ENCODE measurements at regions not wholly inside any gene's neighbourhood (a gene's known extent, or its start where the extent isn't known, plus 50 kb on each side); places are given as distances from the start of the nearest gene placed in this dataset.
"Not testable (repeated sequence)": the region's sequence is repeated elsewhere in the genome, so short reads cannot be mapped to it uniquely, and the experiment has no call there.

GRCh38 chr10:131834152-131834810, 66.5 kb upstream of the PPP2R2D start:
- no peak for DNase-seq (ENCODE audit: low spot score)

- DNase-seq (ENCODE audit: low spot score) = no peak
Observed at GRCh38 chr10:131838966-131839742, 61.7 kb upstream of the PPP2R2D start.

- DNase-seq (ENCODE audit: low spot score) = not testable (repeated sequence)
Observed at GRCh38 chr10:131839880-131840787, 60.7 kb upstream of the PPP2R2D start.

- no peak for DNase-seq (ENCODE audit: low spot score)
Observed at GRCh38 chr10:131840788-131841118, 60.1 kb upstream of the PPP2R2D start.

- DNase-seq (ENCODE audit: low spot score) = no peak
Observed at GRCh38 chr10:131841131-131841660, 59.6 kb upstream of the PPP2R2D start.

GRCh38 chr10:131841661-131842139, 59.1 kb upstream of the PPP2R2D start:
- DNase-seq (ENCODE audit: low spot score) = no peak

- DNase-seq (ENCODE audit: low spot score) = no peak
Observed at GRCh38 chr10:131842351-131843088, 58.3 kb upstream of the PPP2R2D start.

- DNase-seq (ENCODE audit: low spot score) = no peak
Observed at GRCh38 chr10:131843089-131843595, 57.7 kb upstream of the PPP2R2D start.

- no peak for DNase-seq (ENCODE audit: low spot score)
Observed at GRCh38 chr10:131843881-131844284, 56.9 kb upstream of the PPP2R2D start.

GRCh38 chr10:131844529-131845084, 56.2 kb upstream of the PPP2R2D start:
- DNase-seq (ENCODE audit: low spot score) = no peak

- no peak for DNase-seq (ENCODE audit: low spot score)
Observed at GRCh38 chr10:131845505-131846239, 55.1 kb upstream of the PPP2R2D start.

GRCh38 chr10:131846240-131847101, 54.3 kb upstream of the PPP2R2D start:
- no peak for DNase-seq (ENCODE audit: low spot score)

- DNase-seq (ENCODE audit: low spot score) = no peak
Observed at GRCh38 chr10:131847241-131847783, 53.5 kb upstream of the PPP2R2D start.

- DNase-seq (ENCODE audit: low spot score) = no peak
Observed at GRCh38 chr10:131848296-131848695, 52.5 kb upstream of the PPP2R2D start.

GRCh38 chr10:131848741-131849590, 51.8 kb upstream of the PPP2R2D start:
- DNase-seq (ENCODE audit: low spot score) = no peak

GRCh38 chr10:131849591-131850382, 51.0 kb upstream of the PPP2R2D start:
- no peak for DNase-seq (ENCODE audit: low spot score)

GRCh38 chr10:131850383-131850870, 50.4 kb upstream of the PPP2R2D start:
- no peak for DNase-seq (ENCODE audit: low spot score)

All from D341Med (cell line).